HG03565 (cell line): ENCODE measurements at regions not wholly inside any gene's neighbourhood (a gene's known extent, or its start where the extent isn't known, plus 50 kb on each side); places are given as distances from the start of the nearest gene placed in this dataset.

Source experiments
- ATAC-seq: cut with Tn5 transposase; IDR thresholded peaks from one replicate; pipeline ENCODE4 v1.9.1; 2021; ENCODE audit warnings: mild to moderate bottlenecking, moderate library complexity; ENCODE audit not compliant: unreplicated experiment

- ATAC-seq: no peak
These were observed 229.3 kb downstream of the SNX18 start for GRCh38 chr5:54746777-54747398.

GRCh38 chr5:54746346-54746745 is 228.8 kb downstream of the SNX18 start:
- ATAC-seq: no peak

GRCh38 chr5:54745599-54745998 is 228.0 kb downstream of the SNX18 start:
- no peak for ATAC-seq

GRCh38 chr5:54743997-54744788 is 226.6 kb downstream of the SNX18 start:
- peak; percentile 79 for ATAC-seq

- no peak for ATAC-seq
These were observed 226.0 kb downstream of the SNX18 start for GRCh38 chr5:54743581-54743980.

- no peak for ATAC-seq
These were observed 224.9 kb downstream of the SNX18 start for GRCh38 chr5:54742417-54742891.

- no peak for ATAC-seq
These were observed 224.2 kb downstream of the SNX18 start for GRCh38 chr5:54741711-54742110.

- ATAC-seq: no peak
These were observed 222.6 kb downstream of the SNX18 start for GRCh38 chr5:54740141-54740540.

GRCh38 chr5:54739371-54739770 is 221.8 kb downstream of the SNX18 start:
- ATAC-seq: no peak

GRCh38 chr5:54738973-54739367 is 221.4 kb downstream of the SNX18 start:
- ATAC-seq: no peak

- no peak for ATAC-seq
These were observed 220.8 kb downstream of the SNX18 start for GRCh38 chr5:54738118-54738972.

GRCh38 chr5:54736003-54736797 is 218.6 kb downstream of the SNX18 start:
- ATAC-seq: no peak

GRCh38 chr5:54733101-54733500 is 215.5 kb downstream of the SNX18 start:
- ATAC-seq: no peak

- no peak for ATAC-seq
These were observed 214.5 kb downstream of the SNX18 start for GRCh38 chr5:54732108-54732507.

GRCh38 chr5:54728588-54728915 is 211.0 kb downstream of the SNX18 start:
- no peak for ATAC-seq

- no peak for ATAC-seq
These were observed 210.5 kb downstream of the SNX18 start for GRCh38 chr5:54727874-54728587.

GRCh38 chr5:54725391-54726280 is 208.1 kb downstream of the SNX18 start:
- no peak for ATAC-seq

- ATAC-seq: no peak
These were observed 205.4 kb downstream of the SNX18 start for GRCh38 chr5:54722846-54723433.
